ENCODE measurements at regions not wholly inside any gene's neighbourhood (a gene's known extent, or its start where the extent isn't known, plus 50 kb on each side); places are given as distances from the start of the nearest gene placed in this dataset.
"Not testable (repeated sequence)": the region's sequence is repeated elsewhere in the genome, so short reads cannot be mapped to it uniquely, and the experiment has no call there.

DNA sequence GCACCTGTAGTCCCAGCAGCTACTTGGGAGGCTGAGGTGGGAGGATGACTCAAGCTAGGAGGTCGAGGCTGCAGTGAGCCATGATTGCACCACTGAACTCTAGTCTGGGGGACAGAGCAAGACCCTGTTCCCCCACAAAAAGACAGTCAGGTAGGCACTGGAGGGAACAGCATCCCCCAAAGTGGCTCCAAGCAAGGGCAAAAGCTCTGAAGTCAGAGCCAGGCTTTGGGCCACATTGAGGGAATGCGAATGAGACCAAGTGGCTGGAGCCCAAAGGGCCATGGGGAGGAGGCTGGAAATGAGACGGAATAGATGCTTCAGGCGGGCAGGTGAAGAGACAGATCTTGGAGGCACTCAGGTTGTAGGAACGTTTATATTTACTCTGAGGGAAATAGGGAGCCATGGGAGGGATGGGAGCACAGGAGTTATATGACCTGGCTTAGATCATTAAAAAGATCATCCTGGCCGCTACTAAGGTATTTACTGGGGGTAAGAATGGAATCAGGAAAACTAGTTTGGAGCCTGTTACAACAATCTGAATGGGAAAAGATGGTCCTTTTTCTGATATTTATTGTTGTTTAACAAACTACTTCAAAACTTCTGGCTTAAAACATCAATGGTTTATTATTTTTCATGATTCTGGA lies 229.6 kb upstream of the ZNF217 start:
- no peak for DNase-seq (ENCODE audit: extremely low spot score)
- intact Hi-C loops (cut with DNase I), result no loop called here
- H3K27me3 ChIP-seq, result no peaks in the 10 kb centered on the region
- no peak overlapping the region for H3K4me3 ChIP-seq
- TF ChIP-seq POLR2A (IDR thresholded peaks at IDR 0.05; ENCODE audit: low read depth) (no peak), EP300 (IDR thresholded peaks at IDR 0.05) (no peak), POLR2AphosphoS5 (IDR thresholded peaks at IDR 0.05) (no peak)
- TF ChIP-seq, protein P1, sequence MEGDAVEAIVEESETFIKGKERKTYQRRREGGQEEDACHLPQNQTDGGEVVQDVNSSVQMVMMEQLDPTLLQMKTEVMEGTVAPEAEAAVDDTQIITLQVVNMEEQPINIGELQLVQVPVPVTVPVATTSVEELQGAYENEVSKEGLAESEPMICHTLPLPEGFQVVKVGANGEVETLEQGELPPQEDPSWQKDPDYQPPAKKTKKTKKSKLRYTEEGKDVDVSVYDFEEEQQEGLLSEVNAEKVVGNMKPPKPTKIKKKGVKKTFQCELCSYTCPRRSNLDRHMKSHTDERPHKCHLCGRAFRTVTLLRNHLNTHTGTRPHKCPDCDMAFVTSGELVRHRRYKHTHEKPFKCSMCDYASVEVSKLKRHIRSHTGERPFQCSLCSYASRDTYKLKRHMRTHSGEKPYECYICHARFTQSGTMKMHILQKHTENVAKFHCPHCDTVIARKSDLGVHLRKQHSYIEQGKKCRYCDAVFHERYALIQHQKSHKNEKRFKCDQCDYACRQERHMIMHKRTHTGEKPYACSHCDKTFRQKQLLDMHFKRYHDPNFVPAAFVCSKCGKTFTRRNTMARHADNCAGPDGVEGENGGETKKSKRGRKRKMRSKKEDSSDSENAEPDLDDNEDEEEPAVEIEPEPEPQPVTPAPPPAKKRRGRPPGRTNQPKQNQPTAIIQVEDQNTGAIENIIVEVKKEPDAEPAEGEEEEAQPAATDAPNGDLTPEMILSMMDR (IDR thresholded peaks at IDR 0.05), result no peak
- H3K9me3 ChIP-seq, result peaks cover 0 to 9% (median 6%) of the 10 kb centered on the region in 4 donors
- H3K4me1 ChIP-seq, result peaks cover 6 to 19% (median 14%) of the 10 kb centered on the region in 4 donors
- H3K27ac ChIP-seq (replicated peaks in 1 of 4), result no peak overlapping the region
- WGBS, result 97% methylated on average over 6 of the region's 6 CpGs
- no peaks in the 10 kb centered on the region for H3K36me3 ChIP-seq

DNA sequence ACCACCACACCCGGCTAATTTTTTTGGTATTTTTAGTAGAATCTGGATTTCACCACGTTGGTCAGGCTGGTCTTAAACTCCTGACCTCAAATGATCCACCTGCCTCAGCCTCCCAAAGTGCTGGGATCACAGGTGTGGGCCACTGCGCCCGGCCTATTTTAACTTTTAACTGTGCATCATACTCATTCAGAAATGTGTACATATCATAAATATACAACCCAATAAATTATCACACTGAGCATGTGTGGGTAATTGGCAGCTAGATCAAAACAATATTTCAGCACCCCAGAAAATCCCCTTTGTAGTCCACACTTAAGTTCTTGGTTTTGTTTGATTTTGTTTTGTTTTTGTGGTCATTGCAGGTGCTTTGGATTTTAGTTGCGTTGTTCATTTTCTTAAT lies 228.9 kb upstream of the ZNF217 start:
- no peaks in the 10 kb centered on the region for H3K27me3 ChIP-seq
- no peak for DNase-seq (ENCODE audit: extremely low spot score)
- no peaks in the 10 kb centered on the region for H3K36me3 ChIP-seq
- peaks cover 0 to 9% (median 6%) of the 10 kb centered on the region in 4 donors for H3K9me3 ChIP-seq
- intact Hi-C loops (cut with DNase I), result no loop called here
- H3K4me3 ChIP-seq, result no peak overlapping the region
- TF ChIP-seq POLR2AphosphoS5 (IDR thresholded peaks at IDR 0.05), result no peak
- TF ChIP-seq POLR2A (IDR thresholded peaks at IDR 0.05; ENCODE audit: low read depth), result no peak
- TF ChIP-seq EP300 (IDR thresholded peaks at IDR 0.05), result no peak
- TF ChIP-seq, protein P1 (IDR thresholded peaks at IDR 0.05), result no peak
- 92% methylated on average over 5 of the region's 5 CpGs for WGBS
- H3K27ac ChIP-seq (replicated peaks in 1 of 4), result no peak overlapping the region
- H3K4me1 ChIP-seq, result peaks cover 0 to 12% (median 7%) of the 10 kb centered on the region in 4 donors

DNA sequence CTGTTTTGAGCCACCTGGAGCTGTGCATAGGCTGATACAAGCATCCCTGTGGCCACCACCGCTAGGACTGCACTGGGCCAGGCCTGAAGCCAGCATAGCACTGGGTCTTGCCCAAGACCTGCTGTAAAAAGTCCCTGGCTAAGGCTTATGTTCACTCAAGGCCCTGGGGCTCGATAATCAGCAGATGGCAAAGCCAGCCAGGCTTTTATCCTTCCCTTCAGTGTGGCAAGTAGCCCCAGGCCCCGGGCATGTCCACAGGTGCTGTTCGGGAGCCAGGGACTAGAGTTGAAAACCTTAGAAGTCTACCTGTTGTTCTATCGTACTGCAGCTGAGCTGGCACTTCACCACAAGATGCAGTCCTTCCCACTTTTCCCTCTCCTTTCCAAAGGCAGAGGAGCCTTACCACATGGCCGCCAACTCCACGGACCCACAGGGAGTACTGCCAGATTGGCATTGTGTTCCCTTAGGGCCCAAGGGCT lies 226.4 kb upstream of the ZNF217 start:
- no peak for TF ChIP-seq POLR2A (IDR thresholded peaks at IDR 0.05; ENCODE audit: low read depth)
- TF ChIP-seq, protein P1 (IDR thresholded peaks at IDR 0.05), result no peak
- TF ChIP-seq POLR2AphosphoS5 (IDR thresholded peaks at IDR 0.05), result no peak
- TF ChIP-seq EP300 (IDR thresholded peaks at IDR 0.05), result no peak
- no peaks in the 10 kb centered on the region for H3K4me1 ChIP-seq
- H3K36me3 ChIP-seq, result no peaks in the 10 kb centered on the region
- no peak overlapping the region for H3K4me3 ChIP-seq
- H3K27me3 ChIP-seq, result no peaks in the 10 kb centered on the region
- intact Hi-C loops (cut with DNase I), result no loop called here
- WGBS, result 97% methylated on average over 7 of the region's 7 CpGs
- H3K9me3 ChIP-seq, result peaks cover 0 to 9% (median 6%) of the 10 kb centered on the region in 4 donors
- DNase-seq (ENCODE audit: extremely low spot score), result no peak
- no peak overlapping the region for H3K27ac ChIP-seq (replicated peaks in 1 of 4)

DNA sequence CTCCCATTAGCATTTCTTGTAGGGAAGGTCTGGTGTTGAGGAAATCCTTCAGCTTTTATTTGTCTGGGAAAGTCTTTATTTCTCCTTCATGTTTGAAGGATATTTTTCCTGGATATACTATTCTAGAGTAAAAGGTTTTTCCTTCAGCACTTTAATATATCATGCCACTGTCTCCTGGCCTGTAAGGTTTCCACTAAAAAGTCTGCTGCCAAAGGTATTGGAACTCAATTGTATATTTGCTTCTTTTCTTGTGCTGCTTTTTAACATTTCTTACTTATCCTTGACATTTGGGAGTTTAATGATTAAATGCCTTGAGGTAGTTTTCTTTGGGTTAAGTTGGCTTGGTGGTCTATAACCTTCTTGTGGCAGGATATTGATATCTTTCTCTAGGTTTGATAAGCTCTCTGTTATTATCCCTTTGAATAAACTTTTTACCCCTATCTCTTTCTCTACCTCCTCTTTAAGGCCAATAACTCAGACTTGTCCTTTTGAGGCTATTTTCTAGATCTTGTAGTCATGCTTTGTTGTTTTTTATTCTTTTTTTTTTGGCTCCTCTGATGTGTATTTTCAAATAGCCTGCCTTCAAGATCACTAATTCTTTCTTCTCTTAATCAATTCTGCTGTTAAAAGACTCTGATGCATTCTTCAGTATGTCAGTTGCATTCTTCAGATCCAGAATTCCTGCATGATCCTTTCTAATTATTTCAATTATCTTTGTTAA lies 225.0 kb upstream of the ZNF217 start:
- TF ChIP-seq EP300 (IDR thresholded peaks at IDR 0.05), result no peak
- no peak for TF ChIP-seq POLR2AphosphoS5 (IDR thresholded peaks at IDR 0.05)
- TF ChIP-seq, protein P1 (IDR thresholded peaks at IDR 0.05), result no peak
- no peak for DNase-seq (ENCODE audit: extremely low spot score)
- no peaks in the 10 kb centered on the region for H3K36me3 ChIP-seq
- peaks cover 0 to 9% (median 6%) of the 10 kb centered on the region in 4 donors for H3K9me3 ChIP-seq
- H3K4me3 ChIP-seq, result no peak overlapping the region
- no peaks in the 10 kb centered on the region for H3K4me1 ChIP-seq
- H3K27me3 ChIP-seq, result no peaks in the 10 kb centered on the region
- intact Hi-C loops (cut with DNase I), result no loop called here
- H3K27ac ChIP-seq (replicated peaks in 1 of 4), result no peak overlapping the region

DNA sequence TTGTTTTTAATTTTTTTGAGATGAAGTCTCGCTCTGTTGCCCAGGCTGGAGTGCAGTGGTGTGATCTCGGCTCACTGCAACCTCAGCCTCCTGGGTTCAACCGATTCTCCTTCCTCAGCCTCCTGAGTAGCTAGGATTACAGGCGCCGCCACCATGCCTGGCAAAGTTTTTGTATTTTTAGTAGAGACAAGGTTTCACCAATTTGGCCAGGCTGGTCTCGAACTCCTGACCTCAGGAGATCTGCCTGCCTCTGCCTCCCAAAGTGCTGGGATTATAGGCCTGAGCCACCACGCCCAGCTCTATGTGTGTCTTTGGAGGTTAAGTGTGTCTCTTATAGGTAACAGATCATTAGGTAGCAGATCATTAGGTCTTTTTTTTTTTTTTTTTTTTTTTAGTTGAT lies 223.9 kb upstream of the ZNF217 start:
- intact Hi-C loops (cut with DNase I); H3K27ac ChIP-seq (replicated peaks in 1 of 4); H3K36me3 ChIP-seq; DNase-seq (ENCODE audit: extremely low spot score); H3K27me3 ChIP-seq; H3K4me3 ChIP-seq; H3K4me1 ChIP-seq; H3K9me3 ChIP-seq: not testable (repeated sequence)
- 98% methylated on average over 7 of the region's 7 CpGs for WGBS
